A673 (cell line): ENCODE measurements at regions not wholly inside any gene's neighbourhood (a gene's known extent, or its start where the extent isn't known, plus 50 kb on each side); places are given as distances from the start of the nearest gene placed in this dataset.

Experiments
- CTCF ChIP-seq: fragments of 300-800, 200-600 bp; sonication (generic); conservative IDR thresholded peaks from 2 replicates; pipeline ENCODE4 v1.5.1; 2017; ENCODE audit warnings: low read depth, mild to moderate bottlenecking, antibody characterized with exemption, low read length, moderate library complexity, mixed read lengths
- EZH2 ChIP-seq: fragments of 200-600 bp; sonication (generic); IDR thresholded peaks from 2 replicates; pipeline ENCODE4 v1.6.1; 2017; ENCODE audit warnings: borderline replicate concordance, low read depth, mild to moderate bottlenecking, mixed read lengths, antibody characterized with exemption, low read length; ENCODE audit not compliant: poor library complexity, severe bottlenecking

GRCh38 chr1:8223526-8223925, 94.4 kb upstream of the SLC45A1 start:
- TF ChIP-seq CTCF = no peak
- TF ChIP-seq EZH2 = no peak
